ENCODE measurements at regions not wholly inside any gene's neighbourhood (a gene's known extent, or its start where the extent isn't known, plus 50 kb on each side); places are given as distances from the start of the nearest gene placed in this dataset.

GRCh38 chr18:5768454-5768853, 126.9 kb downstream of the TMEM200C start:
- Histone ChIP-seq H3K27me3 (no peaks in the 10 kb centered on the region), H3K9me3 (no peaks in the 10 kb centered on the region), H3K4me3 (no peak overlapping the region), H3K27ac (no peak overlapping the region), H3K4me1 (no peaks in the 10 kb centered on the region), H3K36me3 (no peaks in the 10 kb centered on the region)
- TF ChIP-seq CTCF (IDR thresholded peaks at IDR 0.05) (no peak), EP300 (IDR thresholded peaks at IDR 0.05) (no peak), POLR2A (IDR thresholded peaks at IDR 0.05) (no peak)
- DNase-seq (ENCODE audit: low spot score in 2 of 2), result no peak
- WGBS, 2 donors, result 60 to 64% methylated on average over 6 of the region's 6 CpGs

GRCh38 chr18:5759194-5759593, 136.1 kb downstream of the TMEM200C start:
- no peak for TF ChIP-seq EP300 (IDR thresholded peaks at IDR 0.05)
- no peak for TF ChIP-seq POLR2A (IDR thresholded peaks at IDR 0.05)
- TF ChIP-seq CTCF (IDR thresholded peaks at IDR 0.05), result no peak
- Histone ChIP-seq H3K27me3 (no peaks in the 10 kb centered on the region), H3K4me1 (no peaks in the 10 kb centered on the region), H3K4me3 (no peak overlapping the region), H3K27ac (no peak overlapping the region), H3K36me3 (no peaks in the 10 kb centered on the region), H3K9me3 (no peaks in the 10 kb centered on the region)
- WGBS, 2 donors, result 31% methylated on average over 4 of the region's 4 CpGs
- DNase-seq (ENCODE audit: low spot score in 2 of 2), result no peak

- Histone ChIP-seq H3K4me3 (no peak overlapping the region), H3K27me3 (no peaks in the 10 kb centered on the region), H3K36me3 (no peaks in the 10 kb centered on the region), H3K27ac (no peak overlapping the region), H3K9me3 (no peaks in the 10 kb centered on the region), H3K4me1 (no peaks in the 10 kb centered on the region)
- TF ChIP-seq EP300 (IDR thresholded peaks at IDR 0.05) (no peak), POLR2A (IDR thresholded peaks at IDR 0.05) (no peak), CTCF (IDR thresholded peaks at IDR 0.05) (no peak)
- no peak for DNase-seq (ENCODE audit: low spot score in 2 of 2)
- 93% methylated on average over 6 of the region's 6 CpGs for WGBS, 2 donors
Measured at GRCh38 chr18:5756823-5757222, 138.5 kb downstream of the TMEM200C start.

GRCh38 chr18:5747678-5748077, 147.6 kb downstream of the TMEM200C start:
- WGBS, 2 donors, result 61 to 78% methylated on average over 1 of the region's 1 CpG
- DNase-seq (ENCODE audit: low spot score in 2 of 2), result no peak
- TF ChIP-seq POLR2A (IDR thresholded peaks at IDR 0.05) (no peak), CTCF (IDR thresholded peaks at IDR 0.05) (no peak), EP300 (IDR thresholded peaks at IDR 0.05) (no peak)
- H3K36me3 ChIP-seq, result no peaks in the 10 kb centered on the region
- no peak overlapping the region for H3K27ac ChIP-seq
- no peaks in the 10 kb centered on the region for H3K27me3 ChIP-seq
- H3K4me1 ChIP-seq, result no peaks in the 10 kb centered on the region
- no peaks in the 10 kb centered on the region for H3K9me3 ChIP-seq
- H3K4me3 ChIP-seq, result no peak overlapping the region

GRCh38 chr18:5746844-5747243, 148.5 kb downstream of the TMEM200C start:
- no peak overlapping the region for H3K4me3 ChIP-seq
- no peaks in the 10 kb centered on the region for H3K27me3 ChIP-seq
- H3K9me3 ChIP-seq, result no peaks in the 10 kb centered on the region
- TF ChIP-seq EP300 (IDR thresholded peaks at IDR 0.05) (no peak), CTCF (IDR thresholded peaks at IDR 0.05) (no peak), POLR2A (IDR thresholded peaks at IDR 0.05) (no peak)
- H3K27ac ChIP-seq, result no peak overlapping the region
- DNase-seq (ENCODE audit: low spot score in 2 of 2), result no peak
- WGBS, 2 donors, result 56 to 63% methylated on average over 6 of the region's 6 CpGs
- no peaks in the 10 kb centered on the region for H3K4me1 ChIP-seq
- H3K36me3 ChIP-seq, result no peaks in the 10 kb centered on the region

Data from tibial nerve (tissue), 4 donors.